PFSK-1 (cell line): ENCODE measurements at regions not wholly inside any gene's neighbourhood (a gene's known extent, or its start where the extent isn't known, plus 50 kb on each side); places are given as distances from the start of the nearest gene placed in this dataset.

ENCODE experiments used
- FOXP2 ChIP-seq: optimal IDR thresholded peaks from 2 replicates; pipeline ENCODE3; 2011; ENCODE audit warnings: borderline replicate concordance, control low read depth, inconsistent platforms; ENCODE audit not compliant: insufficient read depth; ENCODE audit errors: extremely low read length, extremely low read depth
- POLR2AphosphoS5 ChIP-seq: IDR thresholded peaks from 2 replicates; pipeline ENCODE4 v1.6.1; 2012; ENCODE audit warnings: low read depth, mild to moderate bottlenecking, control low read depth, low read length, moderate library complexity
- REST ChIP-seq, 2 experiments: IDR thresholded peaks; 2 replicates each; pipeline versions ENCODE4 v1.6.1 to v1.8.0; 2011 to 2012; ENCODE audit warnings: low read depth in 2 of 2, low read length in 2 of 2, control low read depth in 1 of 2, inconsistent platforms in 1 of 2, mild to moderate bottlenecking in 1 of 2, moderate library complexity in 1 of 2; ENCODE audit not compliant: insufficient read depth in 1 of 2
- SIN3A ChIP-seq: IDR thresholded peaks from 2 replicates; pipeline ENCODE4 v1.6.1; 2012; ENCODE audit warnings: mild to moderate bottlenecking, low read length, moderate library complexity, borderline replicate concordance; ENCODE audit not compliant: insufficient read depth
- TAF1 ChIP-seq: IDR thresholded peaks from 2 replicates; pipeline ENCODE4 v1.6.1; 2012; ENCODE audit warnings: low read length, control low read depth, borderline replicate concordance; ENCODE audit not compliant: insufficient read depth

DNA sequence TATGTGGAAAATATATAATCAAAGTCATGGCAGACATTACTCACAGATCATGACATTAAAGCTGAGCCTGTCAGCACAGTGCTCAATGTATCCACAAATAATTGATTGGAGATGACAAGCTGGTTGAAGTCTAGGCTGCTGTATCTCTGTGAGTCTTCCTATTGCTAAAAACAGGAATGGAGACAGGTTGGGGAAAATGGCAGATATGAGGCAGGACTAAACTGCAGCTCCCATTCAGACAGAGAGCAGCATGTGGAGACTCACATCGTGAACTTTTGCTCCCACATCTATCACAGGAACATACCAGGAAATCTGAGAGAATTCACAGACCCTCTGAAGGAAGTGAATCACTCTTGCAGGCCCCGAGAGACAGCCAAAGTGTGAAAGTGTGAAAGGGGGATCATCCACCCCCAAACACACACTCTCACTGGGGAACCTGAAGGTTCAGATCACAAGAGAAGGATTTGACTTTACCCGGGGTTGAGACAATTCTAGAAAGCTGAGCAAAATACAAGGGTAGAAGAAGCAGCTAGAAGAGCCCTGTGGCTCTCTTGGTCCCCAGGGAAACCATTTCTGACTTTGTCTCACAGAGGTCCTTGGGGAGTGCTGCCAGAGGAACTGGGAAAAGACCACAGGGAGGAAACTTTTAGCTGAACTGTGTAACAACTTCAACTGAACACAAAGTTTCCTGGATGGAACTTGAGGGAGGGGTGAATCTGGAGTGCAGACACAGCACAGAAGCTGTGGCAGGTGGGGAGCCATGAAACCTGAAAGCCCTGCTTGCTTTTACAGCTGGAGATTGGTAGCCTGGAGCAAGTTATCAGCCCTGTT, 173.4 kb downstream of the S1PR1 start:
- TF ChIP-seq TAF1 (no peak), REST (IDR thresholded peaks at IDR 0.05; ENCODE audit: insufficient read depth in 1 of 2, low read depth in 2 of 2, low read length in 2 of 2) (no peak), POLR2AphosphoS5 (no peak), FOXP2 (no peak), SIN3A (no peak)

DNA sequence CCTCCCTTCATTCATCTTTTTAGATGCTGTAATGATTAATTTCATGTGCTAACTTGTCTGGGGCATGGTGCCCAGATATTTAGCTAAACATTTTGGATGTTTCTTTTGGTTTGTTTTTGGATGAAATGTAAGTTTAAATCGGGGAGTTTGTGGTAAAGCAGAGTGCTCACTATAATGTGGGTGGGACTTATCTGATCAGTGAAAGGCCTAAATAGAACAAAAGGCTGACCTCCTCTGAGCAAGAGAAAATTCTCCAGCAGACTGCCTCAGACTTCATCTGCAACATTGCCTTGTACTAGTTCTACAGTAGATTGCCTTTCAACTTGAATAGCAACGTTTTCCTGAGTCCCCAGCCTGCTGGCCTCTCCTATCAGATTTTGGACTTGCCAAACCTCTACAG, 183.6 kb downstream of the S1PR1 start:
- TF ChIP-seq POLR2AphosphoS5 (no peak), FOXP2 (no peak), TAF1 (no peak), SIN3A (no peak), REST (IDR thresholded peaks at IDR 0.05; ENCODE audit: insufficient read depth in 1 of 2, low read depth in 2 of 2, low read length in 2 of 2) (no peak)

DNA sequence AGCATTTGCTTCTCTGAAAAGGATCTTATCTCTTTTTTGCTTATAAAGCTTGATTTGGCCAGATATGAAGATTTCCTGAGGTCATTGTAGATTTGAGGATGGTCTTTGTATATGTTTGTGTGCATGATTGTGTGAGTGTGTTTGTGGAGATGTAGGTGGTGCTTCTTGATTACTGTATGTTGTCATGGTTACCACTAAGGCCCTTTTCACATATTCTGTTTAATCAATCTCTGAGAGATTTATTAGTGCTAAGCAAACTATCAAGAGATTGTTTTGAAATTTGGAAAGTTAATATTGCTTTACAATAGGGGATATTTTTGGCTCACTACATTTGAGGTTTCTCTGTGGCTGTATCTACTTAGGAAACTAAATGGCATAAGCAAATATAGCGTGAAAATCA, 191.7 kb downstream of the S1PR1 start:
- TF ChIP-seq SIN3A (no peak), POLR2AphosphoS5 (no peak), REST (IDR thresholded peaks at IDR 0.05; ENCODE audit: insufficient read depth in 1 of 2, low read depth in 2 of 2, low read length in 2 of 2) (no peak), TAF1 (no peak), FOXP2 (no peak)

GRCh38 chr1:101431956-101432510, 195.2 kb downstream of the S1PR1 start:
- no peak for TF ChIP-seq TAF1
- no peak for TF ChIP-seq POLR2AphosphoS5
- TF ChIP-seq SIN3A, result no peak
- TF ChIP-seq REST (IDR thresholded peaks at IDR 0.05; ENCODE audit: insufficient read depth in 1 of 2, low read depth in 2 of 2, low read length in 2 of 2), result no peak
- no peak for TF ChIP-seq FOXP2
